NT2/D1 (cell line): ENCODE measurements at regions not wholly inside any gene's neighbourhood (a gene's known extent, or its start where the extent isn't known, plus 50 kb on each side); places are given as distances from the start of the nearest gene placed in this dataset.
A peak's percentile ranks its signal among the peaks of the same experiment; 100 is the strongest.
"Not testable (repeated sequence)": the region's sequence is repeated elsewhere in the genome, so short reads cannot be mapped to it uniquely, and the experiment has no call there.

Experiments
- DNase-seq: peaks from one replicate; pipeline ENCODE4 v3.0.0-alpha.2; 2011; ENCODE audit warnings: low read depth, low spot score
- H3K27me3 ChIP-seq: 2 replicates; pipeline ENCODE4 v1.6.0; 2011; ENCODE audit warnings: mild to moderate bottlenecking; ENCODE audit not compliant: insufficient read length, insufficient read depth
- H3K36me3 ChIP-seq: 2 replicates; pipeline ENCODE4 v1.6.1; 2011; ENCODE audit warnings: mild to moderate bottlenecking, low read length, mixed read lengths; ENCODE audit not compliant: insufficient read depth, insufficient read length
- H3K4me1 ChIP-seq: 2 replicates; pipeline ENCODE4 v1.5.1; 2011; ENCODE audit not compliant: insufficient read depth, insufficient read length
- H3K4me3 ChIP-seq: 2 replicates; pipeline ENCODE4 v1.5.1; 2011; ENCODE audit warnings: low read depth; ENCODE audit not compliant: insufficient read length
- H3K9ac ChIP-seq: 2 replicates; pipeline ENCODE4 v1.6.0; 2011; ENCODE audit warnings: low read depth; ENCODE audit not compliant: insufficient read length
- H3K9me3 ChIP-seq: 2 replicates; pipeline ENCODE4 v1.5.1; 2011; ENCODE audit warnings: mild to moderate bottlenecking, low read length; ENCODE audit not compliant: insufficient read depth
- SUZ12 ChIP-seq: IDR thresholded peaks from 2 replicates; pipeline ENCODE4 v1.6.1; 2011; ENCODE audit not compliant: insufficient read length, insufficient read depth; ENCODE audit errors: extremely low read depth
- YY1 ChIP-seq: IDR thresholded peaks from 2 replicates; pipeline ENCODE4 v1.6.1; 2011; ENCODE audit not compliant: insufficient read length, insufficient read depth
- ZNF274 ChIP-seq: IDR thresholded peaks from 2 replicates; pipeline ENCODE4 v1.6.1; 2011; ENCODE audit warnings: mild to moderate bottlenecking, low read depth, low read length

DNA sequence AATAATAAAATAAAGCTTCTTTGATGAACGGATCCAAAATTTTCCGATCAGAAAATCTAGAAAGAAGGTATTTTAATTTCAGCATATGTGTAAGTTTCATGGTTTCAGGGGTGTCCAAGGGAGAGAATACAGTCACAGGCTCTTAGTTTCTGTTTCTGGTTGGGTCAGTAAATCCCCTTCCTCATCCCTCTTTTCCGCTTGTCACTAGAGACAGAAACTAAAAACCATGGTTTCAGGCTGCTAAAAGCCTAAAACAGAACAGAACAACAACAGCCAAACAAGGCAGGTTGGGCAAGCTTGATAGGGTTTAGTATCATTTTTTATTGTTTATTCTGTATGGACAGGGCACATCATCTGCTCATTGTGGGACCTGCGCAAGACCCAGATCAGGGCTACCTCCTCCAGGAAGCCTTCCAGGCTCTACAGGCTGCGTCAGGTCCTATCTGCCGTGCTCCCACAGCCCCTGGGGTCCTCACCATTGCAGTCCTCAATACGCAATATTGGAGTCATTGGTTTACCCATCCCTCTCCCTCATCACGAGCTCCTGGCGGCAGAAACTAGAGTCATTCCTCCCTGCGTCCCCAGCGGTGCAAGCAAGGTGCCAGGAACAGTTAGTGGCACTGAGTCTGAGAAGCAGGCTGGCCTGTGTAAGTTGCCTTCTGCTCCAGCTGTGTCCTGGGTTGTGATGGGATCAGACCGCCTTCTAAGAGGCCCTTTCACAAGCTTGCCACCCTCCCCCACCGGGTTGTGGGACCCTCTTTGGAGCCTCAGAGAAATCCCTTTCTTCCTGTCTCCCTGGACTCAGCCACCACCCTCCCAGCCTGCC lies 70.2 kb upstream of the CUX1 start:
- H3K9ac ChIP-seq: peak overlapping the region; percentile 9
- no peaks in the 10 kb centered on the region for H3K36me3 ChIP-seq
- no peaks in the 10 kb centered on the region for H3K27me3 ChIP-seq
- no peaks in the 10 kb centered on the region for H3K9me3 ChIP-seq
- DNase-seq: no peak
- no peak overlapping the region for H3K4me3 ChIP-seq
- TF ChIP-seq YY1: no peak
- no peak for TF ChIP-seq SUZ12
- no peak for TF ChIP-seq ZNF274
- H3K4me1 ChIP-seq: peaks cover 3% of the 10 kb centered on the region

DNA sequence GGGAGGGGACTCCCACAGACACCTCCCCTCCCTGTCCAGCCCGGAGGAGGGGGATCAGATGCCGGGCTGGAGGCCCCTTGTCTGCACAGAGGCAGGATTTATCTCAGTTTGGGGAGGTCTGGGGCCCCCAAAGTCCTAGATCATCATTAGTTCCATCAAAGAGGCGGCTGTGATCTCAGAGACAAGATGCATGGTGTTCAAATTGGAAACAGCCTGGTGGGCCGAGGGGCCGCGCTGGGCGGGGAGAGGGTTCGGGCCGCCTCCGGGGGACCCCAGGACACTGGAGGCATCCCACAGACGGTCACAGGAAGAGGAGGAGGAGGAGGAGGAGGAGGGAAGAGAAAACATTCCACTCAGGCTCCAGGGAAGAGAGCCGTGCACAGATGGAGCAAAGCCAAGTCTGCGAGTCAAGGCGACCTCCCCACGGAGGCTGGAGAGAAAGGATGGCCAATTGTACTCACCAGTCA lies 69.5 kb upstream of the CUX1 start:
- no peak for DNase-seq
- H3K27me3 ChIP-seq: no peaks in the 10 kb centered on the region
- no peak overlapping the region for H3K4me3 ChIP-seq
- H3K36me3 ChIP-seq: no peaks in the 10 kb centered on the region
- TF ChIP-seq YY1: no peak
- TF ChIP-seq SUZ12: no peak
- TF ChIP-seq ZNF274: no peak
- peaks cover 3% of the 10 kb centered on the region for H3K4me1 ChIP-seq
- H3K9ac ChIP-seq: no peak overlapping the region
- H3K9me3 ChIP-seq: no peaks in the 10 kb centered on the region

DNA sequence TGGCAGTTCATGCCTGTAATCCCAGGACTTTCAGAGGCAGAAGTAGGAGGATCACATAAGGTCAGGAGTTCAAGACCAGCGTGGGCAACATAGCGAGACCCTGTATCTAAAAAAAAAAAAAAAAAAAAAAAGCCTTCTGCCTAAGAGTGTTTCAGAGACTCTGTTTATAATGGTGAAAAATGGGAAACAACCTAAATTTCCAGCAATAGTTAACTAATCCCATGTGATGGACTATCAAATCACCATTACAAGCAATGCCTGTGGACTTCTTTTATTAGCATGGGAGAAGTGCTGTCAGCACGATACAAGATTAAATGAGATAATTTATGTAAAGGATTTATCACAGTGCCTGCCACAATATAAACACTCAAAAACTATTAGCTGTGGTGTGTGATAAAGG lies 67.5 kb upstream of the CUX1 start:
- Histone ChIP-seq H3K36me3 (no peaks in the 10 kb centered on the region), H3K9ac (no peak overlapping the region), H3K4me1 (peaks cover 3% of the 10 kb centered on the region), H3K27me3 (no peaks in the 10 kb centered on the region), H3K4me3 (no peak overlapping the region), H3K9me3 (no peaks in the 10 kb centered on the region)
- DNase-seq: no peak
- no peak for TF ChIP-seq SUZ12
- TF ChIP-seq YY1: no peak
- TF ChIP-seq ZNF274: no peak

DNA sequence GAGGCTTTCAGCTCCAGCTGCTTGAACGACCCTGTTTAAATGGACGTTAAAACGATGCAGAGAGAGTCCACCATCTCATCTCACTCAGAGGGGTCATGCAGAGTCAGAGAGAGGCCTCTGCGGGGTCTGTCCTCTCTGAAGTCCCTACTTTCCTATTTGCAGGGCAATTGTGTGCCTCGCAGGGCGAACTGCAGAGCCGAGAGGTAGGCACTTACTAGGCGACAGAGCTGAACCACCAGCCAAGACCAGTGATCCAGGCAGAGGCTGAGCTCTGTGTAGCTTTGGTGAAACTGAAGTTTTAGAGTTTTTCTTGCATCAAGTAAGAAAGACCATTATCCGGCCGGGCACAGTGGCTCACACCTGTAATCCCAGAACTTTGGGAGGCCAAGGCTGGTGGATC lies 64.1 kb upstream of the CUX1 start:
- no peak for TF ChIP-seq ZNF274
- no peak for TF ChIP-seq YY1
- TF ChIP-seq SUZ12: no peak
- no peak for DNase-seq
- H3K9me3 ChIP-seq: no peaks in the 10 kb centered on the region
- no peaks in the 10 kb centered on the region for H3K4me1 ChIP-seq
- H3K9ac ChIP-seq: no peak overlapping the region
- no peaks in the 10 kb centered on the region for H3K36me3 ChIP-seq
- H3K4me3 ChIP-seq: no peak overlapping the region
- H3K27me3 ChIP-seq: no peaks in the 10 kb centered on the region

DNA sequence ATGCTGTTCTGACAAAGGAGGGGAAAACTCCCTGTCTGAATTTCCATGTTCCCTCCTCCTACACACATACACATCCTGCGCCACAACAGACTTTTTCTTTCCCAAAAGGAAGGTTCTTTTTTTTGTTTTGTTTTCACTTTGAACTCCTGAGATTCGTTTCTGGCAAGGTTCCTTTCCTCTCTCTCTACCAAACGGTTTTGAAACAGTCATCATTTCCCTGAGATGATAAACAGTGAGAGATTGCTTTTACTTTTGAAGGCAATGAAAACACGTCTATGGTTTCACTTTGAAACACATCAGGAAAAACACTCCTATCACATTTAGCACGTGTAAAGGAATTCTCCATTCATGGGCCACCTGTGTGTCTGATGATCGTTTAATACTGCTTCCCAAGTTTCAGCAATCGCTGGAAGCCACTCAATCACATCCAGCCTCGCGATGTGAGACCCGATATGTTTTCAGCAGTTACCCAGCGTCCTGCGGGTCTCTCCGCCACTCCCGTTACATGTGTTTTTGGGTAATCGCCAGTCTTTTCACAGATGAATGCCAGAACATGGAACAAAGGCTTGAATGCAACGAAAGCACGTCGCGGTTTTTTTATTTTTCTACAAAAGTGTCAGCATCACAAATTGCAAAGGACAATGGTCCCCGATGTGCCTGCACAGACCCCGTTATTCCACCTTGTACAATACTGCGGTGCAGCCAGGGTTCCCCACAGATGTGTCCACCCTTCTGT lies 62.8 kb upstream of the CUX1 start:
- no peaks in the 10 kb centered on the region for H3K4me1 ChIP-seq
- TF ChIP-seq ZNF274 (no peak), SUZ12 (no peak), YY1 (no peak)
- H3K27me3 ChIP-seq: no peaks in the 10 kb centered on the region
- no peak overlapping the region for H3K9ac ChIP-seq
- H3K9me3 ChIP-seq: no peaks in the 10 kb centered on the region
- no peak for DNase-seq
- H3K36me3 ChIP-seq: no peaks in the 10 kb centered on the region
- H3K4me3 ChIP-seq: no peak overlapping the region

DNA sequence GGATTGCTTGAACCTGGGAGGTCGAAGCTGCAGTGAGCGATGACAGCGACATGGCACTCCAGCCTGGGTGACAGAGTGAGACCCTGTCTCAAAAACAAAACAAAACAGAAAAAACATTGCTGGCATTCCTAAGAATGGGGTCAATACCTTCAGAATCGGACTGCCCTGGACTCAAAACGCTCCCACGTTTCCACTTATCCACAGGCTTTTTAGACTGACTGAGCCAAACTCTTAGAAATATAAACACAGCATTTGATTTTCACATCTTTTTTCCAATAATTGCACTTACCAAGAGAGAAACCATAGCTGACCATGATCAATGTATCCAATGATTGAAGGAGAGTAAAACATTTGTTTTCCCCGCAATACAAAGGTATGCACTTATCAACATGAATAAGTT lies 59.5 kb upstream of the CUX1 start:
- Histone ChIP-seq H3K4me3 (no peak overlapping the region), H3K27me3 (no peaks in the 10 kb centered on the region), H3K9me3 (no peaks in the 10 kb centered on the region), H3K9ac (no peak overlapping the region), H3K4me1 (no peaks in the 10 kb centered on the region), H3K36me3 (no peaks in the 10 kb centered on the region)
- TF ChIP-seq YY1 (no peak), SUZ12 (no peak), ZNF274 (no peak)
- no peak for DNase-seq

DNA sequence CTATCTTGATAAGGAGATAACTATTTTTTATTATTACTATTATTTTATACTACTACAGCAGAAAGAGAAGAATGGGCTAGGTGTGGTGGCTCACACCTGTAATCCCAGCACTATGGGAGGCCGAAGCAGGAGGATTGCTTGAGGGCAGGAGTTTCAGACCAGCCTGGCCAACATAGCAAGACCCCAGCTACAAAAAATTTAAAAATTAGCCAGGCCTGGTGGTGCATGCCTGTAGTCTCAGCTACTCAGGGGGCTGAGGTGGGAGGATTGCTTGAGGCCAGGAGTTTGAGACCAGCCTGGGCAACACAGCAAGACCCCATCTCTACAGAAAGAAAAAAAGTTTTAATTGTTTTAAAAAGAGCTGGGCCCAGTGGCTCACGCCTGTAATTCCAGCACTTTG lies 58.9 kb upstream of the CUX1 start:
- H3K9me3 ChIP-seq, DNase-seq, H3K9ac ChIP-seq: not testable (repeated sequence)

More for the DNA sequence above, 58.9 kb upstream of the CUX1 start:
- not testable (repeated sequence) for H3K4me3 ChIP-seq, H3K27me3 ChIP-seq, H3K4me1 ChIP-seq, H3K36me3 ChIP-seq
